H1 (cell line): ENCODE measurements at regions not wholly inside any gene's neighbourhood (a gene's known extent, or its start where the extent isn't known, plus 50 kb on each side); places are given as distances from the start of the nearest gene placed in this dataset.

ENCODE experiments used
- EP300 ChIP-seq, 2 experiments: IDR thresholded peaks; 1 replicate in 1 of 2; 2 replicates in 1 of 2; pipeline ENCODE4 v1.6.1; 2011 to 2012; ENCODE audit warnings: low read depth in 2 of 2, low read length in 2 of 2, mild to moderate bottlenecking in 2 of 2, borderline replicate concordance in 1 of 2, inconsistent platforms in 1 of 2, moderate library complexity in 1 of 2
- NRF1 ChIP-seq: IDR thresholded peaks from 2 replicates; pipeline ENCODE4 v1.6.1; 2011; ENCODE audit warnings: mild to moderate bottlenecking, low read depth, low read length, improper control_type of control experiment
- TCF12 ChIP-seq: IDR thresholded peaks from 2 replicates; pipeline ENCODE4 v1.6.1; 2011; ENCODE audit warnings: low read depth, mild to moderate bottlenecking, low read length
- TF ChIP-seq, protein P1 (sequence below): fragments of 300-600 bp; sonication (generic); IDR thresholded peaks from 2 replicates; pipeline ENCODE4 v1.7.1; 2012; ENCODE audit warnings: low read length, moderate library complexity, mild to moderate bottlenecking, inconsistent platforms; ENCODE audit not compliant: insufficient replicate concordance
- TF ChIP-seq, protein P2 (sequence below), 3 experiments: IDR thresholded peaks; 1 replicate in 2 of 3; 2 replicates in 1 of 3; pipeline versions ENCODE4 v1.5.1 to v1.6.1; 2011; ENCODE audit warnings: low read length in 3 of 3, mild to moderate bottlenecking in 3 of 3, inconsistent platforms in 2 of 3, low read depth in 1 of 3, moderate library complexity in 1 of 3; ENCODE audit not compliant: insufficient read depth in 1 of 3; ENCODE audit errors: control extremely low read depth in 1 of 3

GRCh38 chr14:104374718-104375080 lies 204.9 kb upstream of the C14orf180 start (continued):
- TF ChIP-seq, protein P1, sequence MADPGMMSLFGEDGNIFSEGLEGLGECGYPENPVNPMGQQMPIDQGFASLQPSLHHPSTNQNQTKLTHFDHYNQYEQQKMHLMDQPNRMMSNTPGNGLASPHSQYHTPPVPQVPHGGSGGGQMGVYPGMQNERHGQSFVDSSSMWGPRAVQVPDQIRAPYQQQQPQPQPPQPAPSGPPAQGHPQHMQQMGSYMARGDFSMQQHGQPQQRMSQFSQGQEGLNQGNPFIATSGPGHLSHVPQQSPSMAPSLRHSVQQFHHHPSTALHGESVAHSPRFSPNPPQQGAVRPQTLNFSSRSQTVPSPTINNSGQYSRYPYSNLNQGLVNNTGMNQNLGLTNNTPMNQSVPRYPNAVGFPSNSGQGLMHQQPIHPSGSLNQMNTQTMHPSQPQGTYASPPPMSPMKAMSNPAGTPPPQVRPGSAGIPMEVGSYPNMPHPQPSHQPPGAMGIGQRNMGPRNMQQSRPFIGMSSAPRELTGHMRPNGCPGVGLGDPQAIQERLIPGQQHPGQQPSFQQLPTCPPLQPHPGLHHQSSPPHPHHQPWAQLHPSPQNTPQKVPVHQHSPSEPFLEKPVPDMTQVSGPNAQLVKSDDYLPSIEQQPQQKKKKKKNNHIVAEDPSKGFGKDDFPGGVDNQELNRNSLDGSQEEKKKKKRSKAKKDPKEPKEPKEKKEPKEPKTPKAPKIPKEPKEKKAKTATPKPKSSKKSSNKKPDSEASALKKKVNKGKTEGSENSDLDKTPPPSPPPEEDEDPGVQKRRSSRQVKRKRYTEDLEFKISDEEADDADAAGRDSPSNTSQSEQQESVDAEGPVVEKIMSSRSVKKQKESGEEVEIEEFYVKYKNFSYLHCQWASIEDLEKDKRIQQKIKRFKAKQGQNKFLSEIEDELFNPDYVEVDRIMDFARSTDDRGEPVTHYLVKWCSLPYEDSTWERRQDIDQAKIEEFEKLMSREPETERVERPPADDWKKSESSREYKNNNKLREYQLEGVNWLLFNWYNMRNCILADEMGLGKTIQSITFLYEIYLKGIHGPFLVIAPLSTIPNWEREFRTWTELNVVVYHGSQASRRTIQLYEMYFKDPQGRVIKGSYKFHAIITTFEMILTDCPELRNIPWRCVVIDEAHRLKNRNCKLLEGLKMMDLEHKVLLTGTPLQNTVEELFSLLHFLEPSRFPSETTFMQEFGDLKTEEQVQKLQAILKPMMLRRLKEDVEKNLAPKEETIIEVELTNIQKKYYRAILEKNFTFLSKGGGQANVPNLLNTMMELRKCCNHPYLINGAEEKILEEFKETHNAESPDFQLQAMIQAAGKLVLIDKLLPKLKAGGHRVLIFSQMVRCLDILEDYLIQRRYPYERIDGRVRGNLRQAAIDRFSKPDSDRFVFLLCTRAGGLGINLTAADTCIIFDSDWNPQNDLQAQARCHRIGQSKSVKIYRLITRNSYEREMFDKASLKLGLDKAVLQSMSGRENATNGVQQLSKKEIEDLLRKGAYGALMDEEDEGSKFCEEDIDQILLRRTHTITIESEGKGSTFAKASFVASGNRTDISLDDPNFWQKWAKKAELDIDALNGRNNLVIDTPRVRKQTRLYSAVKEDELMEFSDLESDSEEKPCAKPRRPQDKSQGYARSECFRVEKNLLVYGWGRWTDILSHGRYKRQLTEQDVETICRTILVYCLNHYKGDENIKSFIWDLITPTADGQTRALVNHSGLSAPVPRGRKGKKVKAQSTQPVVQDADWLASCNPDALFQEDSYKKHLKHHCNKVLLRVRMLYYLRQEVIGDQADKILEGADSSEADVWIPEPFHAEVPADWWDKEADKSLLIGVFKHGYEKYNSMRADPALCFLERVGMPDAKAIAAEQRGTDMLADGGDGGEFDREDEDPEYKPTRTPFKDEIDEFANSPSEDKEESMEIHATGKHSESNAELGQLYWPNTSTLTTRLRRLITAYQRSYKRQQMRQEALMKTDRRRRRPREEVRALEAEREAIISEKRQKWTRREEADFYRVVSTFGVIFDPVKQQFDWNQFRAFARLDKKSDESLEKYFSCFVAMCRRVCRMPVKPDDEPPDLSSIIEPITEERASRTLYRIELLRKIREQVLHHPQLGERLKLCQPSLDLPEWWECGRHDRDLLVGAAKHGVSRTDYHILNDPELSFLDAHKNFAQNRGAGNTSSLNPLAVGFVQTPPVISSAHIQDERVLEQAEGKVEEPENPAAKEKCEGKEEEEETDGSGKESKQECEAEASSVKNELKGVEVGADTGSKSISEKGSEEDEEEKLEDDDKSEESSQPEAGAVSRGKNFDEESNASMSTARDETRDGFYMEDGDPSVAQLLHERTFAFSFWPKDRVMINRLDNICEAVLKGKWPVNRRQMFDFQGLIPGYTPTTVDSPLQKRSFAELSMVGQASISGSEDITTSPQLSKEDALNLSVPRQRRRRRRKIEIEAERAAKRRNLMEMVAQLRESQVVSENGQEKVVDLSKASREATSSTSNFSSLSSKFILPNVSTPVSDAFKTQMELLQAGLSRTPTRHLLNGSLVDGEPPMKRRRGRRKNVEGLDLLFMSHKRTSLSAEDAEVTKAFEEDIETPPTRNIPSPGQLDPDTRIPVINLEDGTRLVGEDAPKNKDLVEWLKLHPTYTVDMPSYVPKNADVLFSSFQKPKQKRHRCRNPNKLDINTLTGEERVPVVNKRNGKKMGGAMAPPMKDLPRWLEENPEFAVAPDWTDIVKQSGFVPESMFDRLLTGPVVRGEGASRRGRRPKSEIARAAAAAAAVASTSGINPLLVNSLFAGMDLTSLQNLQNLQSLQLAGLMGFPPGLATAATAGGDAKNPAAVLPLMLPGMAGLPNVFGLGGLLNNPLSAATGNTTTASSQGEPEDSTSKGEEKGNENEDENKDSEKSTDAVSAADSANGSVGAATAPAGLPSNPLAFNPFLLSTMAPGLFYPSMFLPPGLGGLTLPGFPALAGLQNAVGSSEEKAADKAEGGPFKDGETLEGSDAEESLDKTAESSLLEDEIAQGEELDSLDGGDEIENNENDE = no peak
- TF ChIP-seq, protein P2, sequence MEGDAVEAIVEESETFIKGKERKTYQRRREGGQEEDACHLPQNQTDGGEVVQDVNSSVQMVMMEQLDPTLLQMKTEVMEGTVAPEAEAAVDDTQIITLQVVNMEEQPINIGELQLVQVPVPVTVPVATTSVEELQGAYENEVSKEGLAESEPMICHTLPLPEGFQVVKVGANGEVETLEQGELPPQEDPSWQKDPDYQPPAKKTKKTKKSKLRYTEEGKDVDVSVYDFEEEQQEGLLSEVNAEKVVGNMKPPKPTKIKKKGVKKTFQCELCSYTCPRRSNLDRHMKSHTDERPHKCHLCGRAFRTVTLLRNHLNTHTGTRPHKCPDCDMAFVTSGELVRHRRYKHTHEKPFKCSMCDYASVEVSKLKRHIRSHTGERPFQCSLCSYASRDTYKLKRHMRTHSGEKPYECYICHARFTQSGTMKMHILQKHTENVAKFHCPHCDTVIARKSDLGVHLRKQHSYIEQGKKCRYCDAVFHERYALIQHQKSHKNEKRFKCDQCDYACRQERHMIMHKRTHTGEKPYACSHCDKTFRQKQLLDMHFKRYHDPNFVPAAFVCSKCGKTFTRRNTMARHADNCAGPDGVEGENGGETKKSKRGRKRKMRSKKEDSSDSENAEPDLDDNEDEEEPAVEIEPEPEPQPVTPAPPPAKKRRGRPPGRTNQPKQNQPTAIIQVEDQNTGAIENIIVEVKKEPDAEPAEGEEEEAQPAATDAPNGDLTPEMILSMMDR (IDR thresholded peaks at IDR 0.05; ENCODE audit: control extremely low read depth in 1 of 3, insufficient read depth in 1 of 3, low read depth in 1 of 3, low read length in 3 of 3) = no peak
- TF ChIP-seq TCF12 (no peak), EP300 (IDR thresholded peaks at IDR 0.05; ENCODE audit: borderline replicate concordance in 1 of 2, low read depth in 2 of 2, low read length in 2 of 2) (no peak), NRF1 (no peak)
- TF ChIP-seq, all 59 proteins: peak for 0
